DOHH2 (cell line): ENCODE measurements at regions not wholly inside any gene's neighbourhood (a gene's known extent, or its start where the extent isn't known, plus 50 kb on each side); places are given as distances from the start of the nearest gene placed in this dataset.

Experiments used
- H3F3A ChIP-seq: fragments of 200-600 bp; sonication (generic), shearing (Covaris generic); 2 replicates; pipeline ENCODE4 v1.6.0; 2016; ENCODE audit warnings: antibody characterized with exemption, mild to moderate bottlenecking; ENCODE audit not compliant: control insufficient read depth, insufficient read depth
- H3K27ac ChIP-seq: fragments of 200-600 bp; sonication (generic); 2 replicates; pipeline ENCODE4 v1.5.1; 2014; ENCODE audit warnings: low read depth, mild to moderate bottlenecking, low read length, moderate library complexity
- H3K27me3 ChIP-seq: fragments of 200-600 bp; sonication (generic); 2 replicates; pipeline ENCODE4 v1.6.1; 2014; ENCODE audit warnings: mild to moderate bottlenecking, low read length, mixed read lengths; ENCODE audit not compliant: control insufficient read depth
- H3K36me3 ChIP-seq: fragments of 200-600 bp; sonication (generic); 2 replicates; pipeline ENCODE4 v1.6.1; 2014; ENCODE audit warnings: mild to moderate bottlenecking, low read length, moderate library complexity, mixed read lengths; ENCODE audit not compliant: control insufficient read depth
- H3K4me1 ChIP-seq: fragments of 200-600 bp; sonication (generic); 2 replicates; pipeline ENCODE4 v1.6.1; 2014; ENCODE audit warnings: mild to moderate bottlenecking, low read length, mixed read lengths; ENCODE audit not compliant: control insufficient read depth
- H3K4me2 ChIP-seq: fragments of 200-600 bp; sonication (generic); 2 replicates; pipeline ENCODE4 v1.6.0; 2014; ENCODE audit warnings: mild to moderate bottlenecking, low read length, moderate library complexity
- H3K4me3 ChIP-seq: fragments of 200-600 bp; sonication (generic); 2 replicates; pipeline ENCODE4 v1.5.1; 2014; ENCODE audit warnings: mild to moderate bottlenecking, low read length, mixed read lengths
- H3K79me2 ChIP-seq: fragments of 200-600 bp; sonication (generic); 2 replicates; pipeline ENCODE4 v1.6.1; 2014; ENCODE audit warnings: mild to moderate bottlenecking, low read length, mixed read lengths; ENCODE audit not compliant: control insufficient read depth
- H3K9me2 ChIP-seq: fragments of 200-600 bp; sonication (generic); replicated peaks from 2 replicates; pipeline ENCODE4 v1.6.1; 2014; ENCODE audit warnings: mild to moderate bottlenecking, low read length, mixed read lengths; ENCODE audit not compliant: control insufficient read depth
- H3K9me3 ChIP-seq: fragments of 200-600 bp; sonication (generic); 2 replicates; pipeline ENCODE4 v1.6.1; 2014; ENCODE audit warnings: antibody characterized with exemption, low read length, mixed read lengths; ENCODE audit not compliant: control insufficient read depth, insufficient read depth
- H4K20me1 ChIP-seq: fragments of 200-600 bp; sonication (generic); 2 replicates; pipeline ENCODE4 v1.6.0; 2014; ENCODE audit warnings: low read depth, mild to moderate bottlenecking, antibody characterized with exemption, low read length, moderate library complexity; ENCODE audit not compliant: control insufficient read depth, insufficient read depth
- EZH2phosphoT487 ChIP-seq: fragments of 200-600 bp; sonication (generic); IDR thresholded peaks from 2 replicates; pipeline ENCODE4 v1.6.1; 2017; ENCODE audit warnings: borderline replicate concordance, mild to moderate bottlenecking, antibody characterized with exemption, low read length, moderate library complexity, mixed read lengths
- TF ChIP-seq, protein P1 (sequence below): fragments of 200-600 bp; sonication (generic); IDR thresholded peaks from one replicate; pipeline ENCODE4 v1.5.1; 2014; ENCODE audit warnings: antibody characterized with exemption, mild to moderate bottlenecking, low read depth, low read length; ENCODE audit not compliant: poor library complexity, severe bottlenecking

DNA sequence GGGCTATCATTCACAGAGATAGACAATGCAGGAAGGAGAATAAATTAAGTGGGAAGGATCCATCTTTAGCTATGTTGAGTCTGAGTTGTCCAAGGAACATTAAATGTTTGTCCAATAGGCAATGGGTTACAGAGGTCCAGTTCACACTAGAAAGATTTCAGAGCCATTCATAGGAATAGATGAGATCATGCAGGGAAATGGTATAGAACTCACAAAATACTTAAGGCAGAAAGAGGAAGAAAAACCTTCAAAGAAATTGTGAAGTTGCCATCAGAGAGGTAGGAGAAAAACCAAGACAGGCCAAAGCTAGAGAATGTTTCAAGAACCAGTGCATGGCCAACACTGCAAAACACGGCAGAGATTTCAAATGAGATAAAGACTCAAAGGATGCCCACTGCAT, 94.1 kb downstream of the PHLDA1 start:
- H3K9me3 ChIP-seq = no peaks in the 10 kb centered on the region
- TF ChIP-seq, protein P1, sequence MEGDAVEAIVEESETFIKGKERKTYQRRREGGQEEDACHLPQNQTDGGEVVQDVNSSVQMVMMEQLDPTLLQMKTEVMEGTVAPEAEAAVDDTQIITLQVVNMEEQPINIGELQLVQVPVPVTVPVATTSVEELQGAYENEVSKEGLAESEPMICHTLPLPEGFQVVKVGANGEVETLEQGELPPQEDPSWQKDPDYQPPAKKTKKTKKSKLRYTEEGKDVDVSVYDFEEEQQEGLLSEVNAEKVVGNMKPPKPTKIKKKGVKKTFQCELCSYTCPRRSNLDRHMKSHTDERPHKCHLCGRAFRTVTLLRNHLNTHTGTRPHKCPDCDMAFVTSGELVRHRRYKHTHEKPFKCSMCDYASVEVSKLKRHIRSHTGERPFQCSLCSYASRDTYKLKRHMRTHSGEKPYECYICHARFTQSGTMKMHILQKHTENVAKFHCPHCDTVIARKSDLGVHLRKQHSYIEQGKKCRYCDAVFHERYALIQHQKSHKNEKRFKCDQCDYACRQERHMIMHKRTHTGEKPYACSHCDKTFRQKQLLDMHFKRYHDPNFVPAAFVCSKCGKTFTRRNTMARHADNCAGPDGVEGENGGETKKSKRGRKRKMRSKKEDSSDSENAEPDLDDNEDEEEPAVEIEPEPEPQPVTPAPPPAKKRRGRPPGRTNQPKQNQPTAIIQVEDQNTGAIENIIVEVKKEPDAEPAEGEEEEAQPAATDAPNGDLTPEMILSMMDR = no peak
- TF ChIP-seq EZH2phosphoT487 = no peak

DNA sequence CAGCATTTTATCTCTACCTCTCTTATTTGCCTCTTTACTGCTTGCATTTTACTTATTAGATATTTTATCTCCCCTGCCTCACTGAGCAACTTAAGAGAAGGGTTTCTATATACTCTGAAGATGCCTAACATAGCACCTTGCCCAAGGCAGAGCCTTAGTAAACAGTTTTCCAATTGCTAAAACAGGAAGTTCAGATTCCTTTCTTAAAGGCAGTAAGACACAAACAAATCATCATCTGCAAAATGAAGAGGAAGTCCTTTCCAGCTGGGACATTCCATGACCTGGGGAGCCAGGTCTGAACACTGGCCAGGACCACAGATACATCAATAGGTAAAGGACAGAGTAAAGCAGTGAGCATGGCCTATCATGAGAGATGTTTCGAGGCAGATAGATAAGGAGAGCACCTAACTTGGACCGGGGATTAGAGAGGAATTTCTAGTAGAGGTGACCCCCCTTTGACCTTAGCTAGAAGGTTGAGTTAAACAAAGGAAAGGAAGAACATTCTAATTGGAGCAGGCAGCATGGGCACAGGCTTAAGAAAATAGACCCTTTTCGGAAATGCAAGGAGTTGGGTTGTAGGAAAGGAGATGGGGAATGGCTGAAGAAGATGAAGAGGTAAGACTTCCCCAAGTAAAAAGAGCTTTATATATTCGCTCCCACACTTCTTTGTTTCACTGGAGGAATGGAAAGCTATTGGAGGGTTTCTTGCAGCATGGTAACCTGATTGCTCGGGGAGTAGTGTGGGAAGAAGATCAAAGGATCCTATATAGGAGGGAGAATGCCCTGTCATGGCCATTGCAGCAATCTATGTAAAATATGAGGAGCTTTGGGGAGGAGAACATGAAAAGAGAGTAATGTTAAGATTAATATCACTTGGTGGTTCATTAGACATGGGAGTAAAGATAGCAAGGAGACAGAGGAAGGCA, 94.8 kb downstream of the PHLDA1 start:
- no peak overlapping the region for H3K4me3 ChIP-seq
- H3K9me2 ChIP-seq = no peaks in the 10 kb centered on the region
- no peaks in the 10 kb centered on the region for H3K9me3 ChIP-seq
- no peaks in the 10 kb centered on the region for H3F3A ChIP-seq
- H3K27ac ChIP-seq = no peak overlapping the region
- peaks cover 12% of the 10 kb centered on the region; the same call in 1 of the 2 replicates for H3K27me3 ChIP-seq
- no peaks in the 10 kb centered on the region for H3K4me1 ChIP-seq
- H3K36me3 ChIP-seq = no peaks in the 10 kb centered on the region
- TF ChIP-seq, protein P1 = no peak
- TF ChIP-seq EZH2phosphoT487 = no peak
- no peaks in the 10 kb centered on the region for H4K20me1 ChIP-seq
- no peaks in the 10 kb centered on the region for H3K79me2 ChIP-seq
- H3K4me2 ChIP-seq = no peak overlapping the region

More for the DNA sequence above, 94.1 kb downstream of the PHLDA1 start:
- no peaks in the 10 kb centered on the region for H3K79me2 ChIP-seq
- H3K4me1 ChIP-seq = no peaks in the 10 kb centered on the region
- H3K27me3 ChIP-seq = peaks cover 7% of the 10 kb centered on the region; the same call in 1 of the 2 replicates
- H3K27ac ChIP-seq = no peak overlapping the region
- H3K4me2 ChIP-seq = no peak overlapping the region
- no peaks in the 10 kb centered on the region for H4K20me1 ChIP-seq
- no peaks in the 10 kb centered on the region for H3F3A ChIP-seq
- no peaks in the 10 kb centered on the region for H3K36me3 ChIP-seq
- H3K9me2 ChIP-seq = no peaks in the 10 kb centered on the region
- H3K4me3 ChIP-seq = no peak overlapping the region

DNA sequence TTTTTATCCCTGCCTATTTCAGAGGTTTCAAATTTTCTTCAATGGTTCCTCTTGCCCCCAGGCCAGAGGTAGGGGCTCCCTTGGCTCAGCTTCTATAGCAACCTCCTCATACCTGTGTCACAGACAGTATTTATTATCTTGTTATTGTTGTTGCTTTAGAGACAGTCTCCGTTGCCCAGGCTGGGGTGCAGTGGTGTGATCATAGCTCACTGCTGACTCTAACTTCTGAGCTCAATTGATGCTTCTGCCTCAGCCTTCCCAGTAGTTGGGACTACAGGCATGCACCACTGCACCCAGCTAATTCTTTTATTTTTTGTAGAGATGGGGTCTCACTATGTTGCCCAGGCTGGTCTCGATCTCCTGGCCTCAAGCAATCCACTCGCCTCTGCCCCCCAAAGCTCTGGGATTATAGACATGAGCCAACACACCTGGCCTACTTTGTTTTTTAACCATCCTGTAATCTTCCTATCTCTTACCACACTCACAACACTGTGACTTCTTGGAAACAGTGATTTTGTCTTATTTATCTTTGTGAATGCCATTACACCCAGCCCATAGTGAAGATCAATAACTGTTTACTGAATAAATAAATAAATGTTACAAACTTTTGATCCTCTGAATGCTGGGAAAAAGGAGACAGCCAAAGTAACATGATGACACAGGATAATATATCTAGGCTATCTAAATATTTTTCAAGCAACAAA, 95.9 kb downstream of the PHLDA1 start:
- Histone ChIP-seq H3K27ac (no peak overlapping the region), H3K4me3 (no peak overlapping the region), H3K36me3 (no peaks in the 10 kb centered on the region), H3K4me1 (no peaks in the 10 kb centered on the region), H3K79me2 (no peaks in the 10 kb centered on the region), H3K9me2 (no peaks in the 10 kb centered on the region), H3K9me3 (no peaks in the 10 kb centered on the region), H3K4me2 (no peak overlapping the region), H3K27me3 (peaks cover 12% of the 10 kb centered on the region; the same call in 1 of the 2 replicates), H3F3A (no peaks in the 10 kb centered on the region), H4K20me1 (no peaks in the 10 kb centered on the region)
- TF ChIP-seq EZH2phosphoT487 = no peak
- TF ChIP-seq, protein P1 = no peak
